Right lobe of liver (tissue), 6 donors: ENCODE measurements at regions not wholly inside any gene's neighbourhood (a gene's known extent, or its start where the extent isn't known, plus 50 kb on each side); places are given as distances from the start of the nearest gene placed in this dataset.

ENCODE experiments used
- ATAC-seq, 4 donors: fragments of 200-7000 bp; cut with Tn5 transposase; one replicate each; pipeline ENCODE4 v1.9.1; 2020; ENCODE audit warnings: mild to moderate bottlenecking in 4 of 4, moderate library complexity in 4 of 4
- DNase-seq, 3 donors: peaks; one replicate each; pipeline ENCODE4 v3.0.0-alpha.2; 2020
- H3K27ac ChIP-seq, 3 donors: fragments of 200-600 bp; one replicate each; pipeline ENCODE4 v1.8.0; 2022
- H3K27me3 ChIP-seq, 2 donors: fragments of 200-600 bp; one replicate each; pipeline ENCODE4 v1.8.0; 2022
- H3K36me3 ChIP-seq, 4 donors: fragments of 200-600 bp; sonication (generic) in 1 of 4; one replicate each; pipeline versions ENCODE4 v1.5.1 to v1.8.0; 2017 to 2022; ENCODE audit warnings: control low read depth in 1 of 4
- H3K4me1 ChIP-seq, 4 donors: fragments of 200-600 bp; sonication (generic) in 1 of 4; one replicate each; pipeline versions ENCODE4 v1.5.1 to v1.8.0; 2017 to 2022; ENCODE audit warnings: control low read depth in 1 of 4
- H3K4me3 ChIP-seq, 3 donors: fragments of 200-600 bp; one replicate each; pipeline ENCODE4 v1.8.0; 2022
- H3K9me3 ChIP-seq, 4 donors: fragments of 200-600 bp; sonication (generic) in 1 of 4; one replicate each; pipeline versions ENCODE4 v1.5.1 to v1.8.0; 2017 to 2022; ENCODE audit warnings: control low read depth in 1 of 4
- POLR2A ChIP-seq: fragments of 450-650 bp; IDR thresholded peaks from one replicate; pipeline ENCODE4 v1.6.1; 2017; ENCODE audit warnings: antibody characterized with exemption, mild to moderate bottlenecking
- WGBS: methylation state at CpG from one replicate; pipeline ENCODE4 v1.1.6; 2018; ENCODE audit warnings: low coverage, low lambda C conversion rate; ENCODE audit not compliant: insufficient coverage; ENCODE audit errors: missing lambda C conversion rate; 5-methylcytosine and 5-hydroxymethylcytosine counted together
- intact Hi-C, 2 donors: fragments of 100-400 bp; cut with DNase I; formaldehyde crosslinking; loops; one replicate each; pipeline versions ENCODE4 v1.11.2 to v1.14.1; 2022
- TF ChIP-seq, protein P1 (sequence below), 4 donors: fragments of 200-600 bp in 3 of 4; fragments of 450-650 bp in 1 of 4; IDR thresholded peaks; one replicate each; pipeline versions ENCODE4 v1.5.1 to v1.8.0; 2016 to 2022; ENCODE audit warnings: antibody characterized with exemption in 4 of 4, mild to moderate bottlenecking in 2 of 4
- donor health status: DM: no; HTN: yes; CAD: no.
- donor health status: DM: no; HTN: no; CAD: no.
- donor health status: DM: no; HTN: no; CAD: no.
- donor health status: DM: no; HTN: yes; CAD: no.
- donor health status: DM: no; HTN: yes; CAD: no.

DNA sequence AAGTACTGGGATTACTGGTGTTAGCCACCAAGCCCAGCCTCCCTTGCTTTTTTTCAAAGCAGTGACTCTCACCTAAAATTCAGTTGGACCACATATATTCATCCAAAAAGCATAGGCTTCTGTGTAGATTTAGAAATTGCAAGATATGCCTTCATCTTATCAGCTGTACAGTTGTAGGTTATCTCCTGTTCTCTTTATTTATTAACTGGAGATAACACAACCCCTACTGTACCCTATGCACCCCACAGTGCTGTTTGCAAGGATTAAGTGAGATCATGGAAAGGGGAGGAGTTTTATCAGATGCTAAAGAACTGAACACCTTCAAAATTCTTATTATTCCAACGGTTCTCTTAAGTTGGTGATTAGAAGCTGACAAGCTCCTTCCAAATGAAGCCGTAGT, 164.4 kb upstream of the JARID2 start:
- Histone ChIP-seq H3K36me3 (no peaks in the 10 kb centered on the region), H3K4me3 (no peak overlapping the region), H3K4me1 (no peaks in the 10 kb centered on the region), H3K27me3 (no peaks in the 10 kb centered on the region), H3K9me3 (no peaks in the 10 kb centered on the region), H3K27ac (no peak overlapping the region)
- 71% methylated on average over 2 of the region's 2 CpGs for WGBS
- intact Hi-C loops = no loop called here
- TF ChIP-seq, protein P1, sequence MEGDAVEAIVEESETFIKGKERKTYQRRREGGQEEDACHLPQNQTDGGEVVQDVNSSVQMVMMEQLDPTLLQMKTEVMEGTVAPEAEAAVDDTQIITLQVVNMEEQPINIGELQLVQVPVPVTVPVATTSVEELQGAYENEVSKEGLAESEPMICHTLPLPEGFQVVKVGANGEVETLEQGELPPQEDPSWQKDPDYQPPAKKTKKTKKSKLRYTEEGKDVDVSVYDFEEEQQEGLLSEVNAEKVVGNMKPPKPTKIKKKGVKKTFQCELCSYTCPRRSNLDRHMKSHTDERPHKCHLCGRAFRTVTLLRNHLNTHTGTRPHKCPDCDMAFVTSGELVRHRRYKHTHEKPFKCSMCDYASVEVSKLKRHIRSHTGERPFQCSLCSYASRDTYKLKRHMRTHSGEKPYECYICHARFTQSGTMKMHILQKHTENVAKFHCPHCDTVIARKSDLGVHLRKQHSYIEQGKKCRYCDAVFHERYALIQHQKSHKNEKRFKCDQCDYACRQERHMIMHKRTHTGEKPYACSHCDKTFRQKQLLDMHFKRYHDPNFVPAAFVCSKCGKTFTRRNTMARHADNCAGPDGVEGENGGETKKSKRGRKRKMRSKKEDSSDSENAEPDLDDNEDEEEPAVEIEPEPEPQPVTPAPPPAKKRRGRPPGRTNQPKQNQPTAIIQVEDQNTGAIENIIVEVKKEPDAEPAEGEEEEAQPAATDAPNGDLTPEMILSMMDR (IDR thresholded peaks at IDR 0.05) = no peak
- no peak for TF ChIP-seq POLR2A
- DNase-seq (no peak), ATAC-seq (no peak)

DNA sequence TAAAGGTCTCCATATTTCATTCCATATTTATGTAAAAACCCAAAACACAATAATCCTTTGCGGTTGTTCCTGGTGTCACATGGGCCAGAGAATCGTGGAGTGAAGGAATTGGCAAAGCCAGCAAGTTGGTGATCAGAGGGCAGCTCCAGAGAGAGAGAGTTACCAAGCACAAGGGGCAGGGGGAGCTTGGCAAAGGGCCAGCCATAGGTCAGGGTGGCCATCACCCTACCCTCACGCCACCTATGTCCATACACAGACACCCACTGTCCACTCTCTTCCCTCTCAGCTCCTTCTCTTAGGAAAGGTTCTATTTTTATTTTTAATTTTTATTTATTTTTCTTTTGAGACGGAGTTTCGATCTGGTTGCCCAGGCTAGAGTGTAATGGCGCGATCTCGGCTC, 163.2 kb upstream of the JARID2 start:
- intact Hi-C loops = no loop called here

DNA sequence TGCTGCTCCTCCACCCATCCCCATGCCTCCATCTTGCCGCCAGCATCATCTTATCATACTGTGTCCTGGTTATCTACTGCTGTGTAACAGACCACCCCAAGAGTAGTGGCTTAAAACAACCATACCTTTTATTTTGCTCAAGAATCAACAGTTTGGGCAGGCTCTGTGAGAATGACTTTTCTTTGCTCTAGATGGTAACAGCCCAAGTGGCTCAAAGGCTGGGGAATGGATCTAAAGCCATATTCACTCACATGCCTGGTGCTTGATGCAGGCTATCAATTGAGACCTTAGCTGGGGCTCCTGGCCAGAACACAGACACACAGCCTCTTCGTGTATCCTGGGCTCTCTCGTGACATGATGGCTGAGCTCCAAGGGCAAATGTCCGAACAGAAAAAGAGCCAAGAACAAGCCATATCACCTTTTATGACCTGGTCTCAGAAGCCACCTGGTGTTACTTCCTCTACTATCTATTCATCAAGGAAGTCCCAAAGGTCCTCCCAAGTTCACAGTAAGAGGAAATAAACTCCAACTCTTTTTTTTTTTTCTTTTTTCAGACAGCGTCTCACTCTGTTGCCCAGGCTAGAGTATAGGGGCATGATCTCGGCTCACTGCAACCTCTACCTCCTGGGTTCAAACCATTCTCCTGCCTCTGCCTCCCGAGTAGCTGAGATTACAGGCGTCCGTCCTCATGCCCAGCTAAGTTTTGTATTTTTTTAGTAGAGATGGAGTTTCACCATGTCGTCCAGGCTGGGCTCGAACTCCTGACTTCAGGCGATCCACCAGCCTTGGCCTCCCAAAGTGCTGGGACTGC, 159.3 kb upstream of the JARID2 start:
- H3K4me3 ChIP-seq = no peak overlapping the region
- ATAC-seq (peak; percentile 41 to 64 (median 48)), DNase-seq (peak in 1 of 3 donors; percentile 52)
- intact Hi-C loops = no loop called here
- H3K4me1 ChIP-seq = no peaks in the 10 kb centered on the region
- TF ChIP-seq POLR2A = no peak
- TF ChIP-seq, protein P1 (IDR thresholded peaks at IDR 0.05) = no peak
- H3K9me3 ChIP-seq = no peaks in the 10 kb centered on the region
- no peak overlapping the region for H3K27ac ChIP-seq
- WGBS = 49% methylated on average over 10 of the region's 12 CpGs
- no peaks in the 10 kb centered on the region for H3K27me3 ChIP-seq
- H3K36me3 ChIP-seq = no peaks in the 10 kb centered on the region

More for the DNA sequence above, 163.2 kb upstream of the JARID2 start:
- no peak for ATAC-seq
- Histone ChIP-seq H3K9me3 (no peaks in the 10 kb centered on the region), H3K27me3 (no peaks in the 10 kb centered on the region), H3K4me1 (no peaks in the 10 kb centered on the region), H3K4me3 (no peak overlapping the region), H3K36me3 (no peaks in the 10 kb centered on the region), H3K27ac (no peak overlapping the region)
- DNase-seq = no peak
- no peak for TF ChIP-seq POLR2A
- TF ChIP-seq, protein P1 (IDR thresholded peaks at IDR 0.05) = no peak
- 94% methylated on average over 8 of the region's 8 CpGs for WGBS

DNA sequence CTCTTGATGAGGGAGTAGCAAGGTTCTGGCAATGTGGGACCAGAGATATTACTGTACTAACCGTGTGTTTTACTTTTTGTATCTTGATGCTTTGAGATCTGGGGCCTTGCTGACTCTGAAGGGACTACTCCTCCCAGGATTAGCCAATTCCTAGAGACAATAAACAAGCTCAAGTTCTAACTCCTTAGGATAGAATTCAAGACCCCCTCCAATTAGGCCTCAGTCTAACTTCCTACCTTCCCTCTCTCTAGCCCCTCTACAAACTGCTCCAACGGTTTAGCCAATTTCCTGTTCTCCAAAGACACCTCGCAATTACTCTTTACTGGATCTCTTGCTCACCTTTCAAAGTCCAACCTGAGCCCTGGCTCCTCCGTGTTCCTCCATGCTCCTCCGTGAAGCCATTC, 158.7 kb upstream of the JARID2 start:
- Histone ChIP-seq H3K4me3 (no peak overlapping the region), H3K27ac (no peak overlapping the region), H3K9me3 (no peaks in the 10 kb centered on the region), H3K27me3 (no peaks in the 10 kb centered on the region), H3K36me3 (no peaks in the 10 kb centered on the region), H3K4me1 (no peaks in the 10 kb centered on the region)
- ATAC-seq (no peak), DNase-seq (no peak)
- intact Hi-C loops = no loop called here
- TF ChIP-seq, protein P1 (IDR thresholded peaks at IDR 0.05) = no peak
- no peak for TF ChIP-seq POLR2A
- 87% methylated on average over 5 of the region's 5 CpGs for WGBS
